Activated naive CD4-positive, alpha-beta T cell treated with anti-CD3 and anti-CD28 coated beads, Interleukin-2, amount 50 U/mL, for 24 hours (primary cell): ENCODE measurements at regions not wholly inside any gene's neighbourhood (a gene's known extent, or its start where the extent isn't known, plus 50 kb on each side); places are given as distances from the start of the nearest gene placed in this dataset.
"Not testable (repeated sequence)": the region's sequence is repeated elsewhere in the genome, so short reads cannot be mapped to it uniquely, and the experiment has no call there.

Source experiments
- H3K27ac Mint-ChIP-seq: one replicate; pipeline ENCODE4 v1.8.0; 2021; ENCODE audit warnings: mild to moderate bottlenecking, mixed read lengths
- H3K27me3 Mint-ChIP-seq: one replicate; pipeline ENCODE4 v1.8.0; 2021; ENCODE audit warnings: mixed read lengths
- H3K36me3 Mint-ChIP-seq: one replicate; pipeline ENCODE4 v1.8.0; 2021; ENCODE audit warnings: mixed read lengths
- H3K4me1 Mint-ChIP-seq: one replicate; pipeline ENCODE4 v1.8.0; 2021; ENCODE audit warnings: mixed read lengths
- H3K4me3 Mint-ChIP-seq: one replicate; pipeline ENCODE4 v1.8.0; 2021; ENCODE audit warnings: mild to moderate bottlenecking, mixed read lengths
- H3K9me3 Mint-ChIP-seq: one replicate; pipeline ENCODE4 v1.8.0; 2021; ENCODE audit warnings: mixed read lengths

GRCh38 chr10:45243261-45243660 is 72.1 kb downstream of the OR13A1 start:
- Mint-ChIP-seq H3K4me1 (peaks cover 12% of the 10 kb centered on the region), H3K36me3 (no peaks in the 10 kb centered on the region)

GRCh38 chr10:45246522-45246921 is 68.9 kb downstream of the OR13A1 start:
- Mint-ChIP-seq H3K9me3 (no peaks in the 10 kb centered on the region), H3K4me1 (peaks cover 9% of the 10 kb centered on the region), H3K27ac (no peak overlapping the region), H3K36me3 (no peaks in the 10 kb centered on the region), H3K4me3 (no peak overlapping the region), H3K27me3 (no peaks in the 10 kb centered on the region)

More at GRCh38 chr10:45243261-45243660, 72.1 kb downstream of the OR13A1 start:
- H3K9me3 Mint-ChIP-seq, result no peaks in the 10 kb centered on the region
- H3K27ac Mint-ChIP-seq, result no peak overlapping the region
- H3K4me3 Mint-ChIP-seq, result no peak overlapping the region
- no peaks in the 10 kb centered on the region for H3K27me3 Mint-ChIP-seq

- H3K4me3 Mint-ChIP-seq, result no peak overlapping the region
- no peaks in the 10 kb centered on the region for H3K9me3 Mint-ChIP-seq
- no peaks in the 10 kb centered on the region for H3K27me3 Mint-ChIP-seq
- H3K36me3 Mint-ChIP-seq, result no peaks in the 10 kb centered on the region
- H3K27ac Mint-ChIP-seq, result no peak overlapping the region
- peaks cover 4% of the 10 kb centered on the region for H3K4me1 Mint-ChIP-seq
Measured at GRCh38 chr10:45249978-45250693, 65.3 kb downstream of the OR13A1 start.

- not testable (repeated sequence) for H3K4me1 Mint-ChIP-seq, H3K27ac Mint-ChIP-seq, H3K4me3 Mint-ChIP-seq, H3K27me3 Mint-ChIP-seq, H3K9me3 Mint-ChIP-seq, H3K36me3 Mint-ChIP-seq
Measured at GRCh38 chr10:45250694-45251075, 64.7 kb downstream of the OR13A1 start.
